ENCODE measurements at regions not wholly inside any gene's neighbourhood (a gene's known extent, or its start where the extent isn't known, plus 50 kb on each side); places are given as distances from the start of the nearest gene placed in this dataset.

DNA sequence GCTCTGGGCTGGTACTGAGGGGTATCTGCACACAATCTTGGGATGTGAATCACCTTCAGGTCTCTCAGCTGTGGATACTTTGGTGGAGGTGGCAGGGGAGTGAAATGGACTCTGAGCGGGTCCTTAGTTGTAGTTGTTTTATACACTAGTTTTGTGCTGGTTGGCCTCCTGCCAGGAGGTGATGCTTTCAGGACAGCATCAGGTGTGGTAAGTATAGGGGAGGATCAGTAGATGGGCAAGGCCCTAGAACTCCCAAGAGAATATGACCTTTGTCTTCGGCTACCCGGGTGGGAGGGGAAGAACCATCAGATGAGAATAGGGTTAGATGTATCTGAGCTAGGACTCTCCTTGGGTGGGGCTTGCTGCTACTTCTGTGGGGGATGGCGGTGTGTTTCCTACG, 2284.3 kb upstream of the PCDH20 start:
- DNase-seq: no peak

DNA sequence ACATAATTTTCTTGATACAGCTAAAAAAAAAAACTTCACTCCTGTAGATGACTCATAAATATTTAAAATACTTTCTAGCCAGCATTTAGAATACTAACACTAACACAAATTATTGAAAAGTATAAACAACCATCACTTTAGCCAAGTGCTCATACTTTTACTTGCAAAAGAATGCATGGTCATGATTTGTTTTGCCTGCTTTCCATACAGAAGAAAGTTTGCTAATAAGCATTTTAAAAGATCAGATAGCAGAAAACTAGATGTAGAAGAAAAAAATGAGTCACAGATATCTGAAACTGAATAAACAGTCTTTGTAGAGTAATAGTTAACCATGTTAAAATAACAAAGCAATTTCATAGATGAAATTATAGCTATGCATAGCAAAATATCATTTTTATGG, 2280.4 kb upstream of the PCDH20 start:
- DNase-seq: no peak

DNA sequence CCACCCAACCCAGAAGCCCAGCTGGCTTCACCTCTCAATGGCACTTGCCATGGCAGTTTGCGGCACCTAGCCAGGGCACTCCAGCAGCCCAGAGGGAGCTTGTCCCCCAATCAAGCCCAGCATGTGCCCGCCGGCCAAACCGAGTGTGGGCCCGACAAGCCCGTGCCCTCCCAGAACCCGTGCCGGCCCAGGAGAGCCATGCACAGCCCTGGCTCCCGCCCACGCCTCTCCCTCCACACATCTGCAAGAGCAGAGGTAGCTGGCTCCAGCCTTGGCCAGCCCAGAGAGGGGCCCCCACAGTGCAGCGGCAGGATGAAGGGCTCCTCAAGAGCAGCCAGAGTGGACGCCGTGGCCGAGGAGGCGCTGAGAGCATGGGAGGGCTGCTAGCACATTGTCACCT, 2278.0 kb upstream of the PCDH20 start:
- no peak for DNase-seq

DNA sequence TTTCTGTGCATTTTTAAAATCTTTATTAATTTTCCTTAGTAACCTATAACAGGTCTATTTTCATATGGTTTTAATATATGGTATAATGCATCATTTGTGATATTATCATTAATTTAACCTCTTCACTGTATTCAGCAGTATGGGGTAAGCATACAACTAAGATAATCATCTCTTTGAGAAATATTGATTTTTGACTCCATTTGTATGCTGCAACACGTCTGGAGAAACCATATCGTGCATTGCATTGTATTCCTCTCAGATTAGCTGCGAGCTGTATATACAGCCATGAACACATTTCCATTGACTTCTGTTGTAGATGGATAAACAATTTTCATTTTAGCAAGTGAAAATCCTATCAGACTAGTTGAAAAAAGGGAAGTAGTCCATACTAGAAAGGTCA, 2275.8 kb upstream of the PCDH20 start:
- DNase-seq: no peak

DNA sequence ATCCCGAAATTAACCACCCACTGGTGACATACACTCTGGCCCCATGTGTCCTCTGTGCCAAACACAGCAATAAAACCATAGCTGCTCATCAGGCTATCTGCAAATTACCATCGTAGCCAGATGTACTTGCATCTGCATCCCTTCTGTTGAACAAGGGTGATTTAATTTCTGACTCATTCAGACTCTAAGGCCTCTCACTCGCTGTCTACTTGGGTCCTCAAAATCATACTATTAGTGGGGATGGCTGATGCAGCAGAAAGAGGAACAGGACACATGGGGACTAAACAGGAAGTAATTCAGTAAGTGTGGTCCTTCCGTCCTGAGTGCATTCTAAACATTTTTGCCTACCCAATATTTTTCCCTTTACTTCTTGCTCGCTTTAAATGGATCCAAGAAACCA, 2275.0 kb upstream of the PCDH20 start:
- no peak for DNase-seq

DNA sequence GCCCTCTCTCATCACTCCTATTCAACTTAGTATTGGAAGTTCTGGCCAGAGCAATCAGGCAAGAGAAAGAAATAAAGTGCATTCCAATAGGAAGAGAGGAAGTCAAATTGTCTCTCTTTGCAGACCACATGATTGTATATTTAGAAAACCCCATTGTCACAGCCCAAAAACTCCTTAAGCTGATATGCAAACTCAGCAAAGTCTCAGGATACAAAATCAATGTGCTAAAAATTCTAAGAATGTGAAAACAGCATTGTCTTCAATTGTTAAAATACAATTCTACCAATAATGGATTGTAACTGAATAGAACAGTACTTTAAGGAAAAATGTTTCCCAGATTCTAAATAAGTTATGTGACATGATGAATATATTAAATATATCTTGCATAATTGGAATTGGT, 2269.2 kb upstream of the PCDH20 start:
- DNase-seq: no peak

DNA sequence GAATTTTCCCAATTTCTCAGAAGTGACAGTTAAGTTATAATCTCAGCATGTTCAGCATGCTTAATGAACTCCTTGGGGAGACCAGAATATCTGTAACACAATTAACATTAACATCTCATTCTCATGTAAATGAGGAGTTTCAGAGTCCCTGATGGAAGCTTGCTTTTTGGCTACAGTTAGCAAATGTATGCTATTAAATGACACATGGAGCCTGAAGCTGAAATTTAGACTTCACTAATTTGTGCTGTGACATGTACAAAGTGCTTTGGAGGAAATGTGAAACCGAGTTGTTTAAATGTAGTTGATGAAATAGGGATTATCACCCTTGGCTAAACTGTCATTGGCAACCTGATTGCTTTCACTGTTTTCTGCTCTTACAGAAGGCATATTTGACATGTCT, 2265.1 kb upstream of the PCDH20 start:
- DNase-seq: no peak

DNA sequence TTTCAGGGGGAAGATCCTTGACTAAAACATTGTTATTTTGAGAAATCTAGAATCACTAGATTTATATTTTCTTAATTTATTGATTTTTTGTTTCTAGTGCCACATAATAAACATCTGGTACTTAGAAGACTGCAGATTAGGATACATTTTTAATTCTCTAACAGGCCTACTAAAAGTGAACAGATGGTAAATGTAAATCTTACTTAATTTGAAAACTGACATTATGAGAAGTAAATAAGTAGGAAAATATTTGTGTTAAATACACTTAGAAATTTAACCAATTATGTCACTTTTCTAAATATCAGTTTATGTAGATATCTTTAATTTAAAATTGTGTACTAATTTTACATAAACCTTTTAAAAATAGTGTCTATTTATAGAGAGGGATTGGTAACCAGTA, 2255.6 kb upstream of the PCDH20 start:
- DNase-seq: no peak

DNA sequence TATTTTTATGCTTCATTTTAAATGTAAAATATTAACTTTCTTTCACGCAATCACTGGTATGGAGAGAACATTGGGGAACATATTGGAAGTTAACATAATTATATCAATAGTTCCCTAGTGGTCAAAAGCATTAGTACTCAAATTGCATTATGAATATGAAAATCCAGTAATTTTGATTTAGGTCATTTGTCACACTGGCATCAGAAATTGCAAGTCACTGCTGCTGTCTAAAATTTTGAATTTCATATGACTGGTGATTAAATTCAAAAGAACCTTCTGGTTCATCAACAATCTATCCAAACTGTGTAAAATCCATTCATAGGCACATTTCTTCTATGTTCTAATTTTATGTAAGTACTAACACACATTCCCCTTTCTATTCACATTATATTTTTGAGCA, 2235.7 kb upstream of the PCDH20 start:
- no peak for DNase-seq

DNA sequence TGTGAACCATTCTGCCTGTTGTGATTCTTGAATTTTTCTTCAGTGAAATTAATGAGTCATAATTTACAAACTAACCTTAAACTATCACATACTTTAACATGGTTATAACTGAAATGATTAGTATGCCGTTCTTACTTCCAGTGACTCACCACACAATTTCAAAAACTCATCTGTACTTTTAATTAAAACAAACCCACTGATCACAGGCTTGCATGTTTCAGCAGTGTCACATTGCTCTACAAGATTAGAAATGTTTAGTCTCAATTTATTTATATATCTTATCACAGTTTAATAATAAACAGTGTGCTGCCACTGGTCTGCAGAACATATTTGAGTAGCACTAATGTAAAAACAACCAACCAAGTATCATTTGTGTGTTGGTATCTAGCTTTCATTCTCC, 2227.9 kb upstream of the PCDH20 start:
- DNase-seq: no peak

DNA sequence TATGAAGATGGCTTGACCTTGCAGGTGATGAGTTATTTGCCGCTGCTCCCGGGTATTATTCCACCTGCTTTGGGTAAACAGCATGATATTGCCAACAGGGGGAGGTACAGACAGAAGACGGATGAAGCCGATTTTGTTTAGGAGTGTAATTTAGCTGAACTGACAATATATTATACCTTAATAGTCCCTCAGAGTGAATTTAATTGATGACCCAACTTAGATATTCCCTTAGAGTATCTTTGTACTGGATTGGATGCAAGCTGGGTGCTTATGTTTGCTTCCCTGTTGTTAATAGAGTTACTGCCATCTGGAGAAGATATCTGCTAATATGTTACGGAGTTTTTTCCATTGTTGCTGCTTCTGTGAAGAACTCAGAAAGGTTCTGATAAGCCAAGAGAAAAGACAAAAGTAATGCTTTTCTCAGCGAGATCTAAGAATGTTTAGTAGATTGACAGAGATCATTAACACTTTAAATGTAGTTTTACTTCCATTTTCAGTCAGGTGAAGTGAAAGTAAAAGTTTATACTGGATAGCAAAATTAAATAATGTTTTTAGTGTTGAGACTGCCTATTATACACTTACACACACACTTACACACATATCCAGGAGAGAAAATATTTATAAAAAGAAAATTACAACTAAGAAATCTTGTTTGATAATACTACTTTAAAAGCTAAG, 2220.8 kb upstream of the PCDH20 start:
- DNase-seq: peak; percentile 57 to 67

DNA sequence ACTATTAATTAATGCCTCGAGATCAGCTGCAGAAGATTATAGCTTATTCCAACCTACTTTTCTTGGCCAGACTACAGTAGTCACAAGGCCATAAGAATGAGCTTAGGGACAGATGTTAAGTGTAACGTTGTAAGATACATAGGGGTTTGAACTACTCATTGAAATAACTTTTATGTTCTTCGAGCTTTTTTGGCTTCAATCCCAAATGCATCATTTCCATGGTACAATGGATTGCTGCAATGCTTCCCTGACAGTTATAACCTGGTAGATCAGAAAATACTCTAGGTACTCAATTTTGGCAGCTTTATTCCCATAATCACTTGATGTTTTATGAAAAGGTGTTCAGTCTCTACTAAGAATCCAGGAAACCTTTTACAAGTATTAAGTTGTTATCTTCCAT, 2216.7 kb upstream of the PCDH20 start:
- DNase-seq: no peak

DNA sequence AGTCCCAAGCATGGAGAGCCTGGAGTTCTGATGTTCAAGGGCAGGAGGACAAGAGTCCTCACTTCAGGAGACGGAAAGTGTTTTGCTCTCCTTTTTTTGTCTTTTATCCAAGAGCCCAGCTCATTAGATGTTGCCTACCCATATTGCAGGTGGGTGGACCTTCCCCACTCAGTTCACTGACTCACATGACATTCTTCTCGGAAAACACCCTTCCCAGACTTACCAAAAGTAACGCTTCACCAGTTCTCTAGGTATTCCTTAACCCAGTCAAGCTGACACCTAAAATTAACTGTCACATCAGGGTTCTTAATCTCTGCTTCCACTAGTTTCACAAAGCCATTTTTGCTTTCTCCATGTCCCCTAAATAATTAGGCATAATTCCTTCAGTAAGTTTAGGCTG, 2215.4 kb upstream of the PCDH20 start:
- DNase-seq: no peak

DNA sequence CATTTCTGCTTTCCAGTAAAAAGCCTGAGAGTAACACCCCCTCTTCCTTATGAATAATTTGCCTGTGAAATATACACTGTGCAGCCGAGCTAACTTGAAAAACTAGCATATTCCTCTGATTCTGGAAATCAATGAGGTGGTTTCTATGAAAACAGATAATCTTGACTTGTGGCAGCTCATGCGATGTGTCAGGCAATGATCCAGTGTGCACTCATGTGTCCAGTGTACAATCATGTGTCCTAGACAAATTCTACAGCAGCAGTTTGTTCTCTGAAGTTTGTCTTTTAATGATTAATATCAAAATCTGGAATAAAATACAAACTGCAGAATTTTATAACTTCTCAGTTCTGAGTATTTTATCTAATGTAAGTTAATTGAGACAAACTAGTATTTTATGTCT, 2213.9 kb upstream of the PCDH20 start:
- no peak for DNase-seq

DNA sequence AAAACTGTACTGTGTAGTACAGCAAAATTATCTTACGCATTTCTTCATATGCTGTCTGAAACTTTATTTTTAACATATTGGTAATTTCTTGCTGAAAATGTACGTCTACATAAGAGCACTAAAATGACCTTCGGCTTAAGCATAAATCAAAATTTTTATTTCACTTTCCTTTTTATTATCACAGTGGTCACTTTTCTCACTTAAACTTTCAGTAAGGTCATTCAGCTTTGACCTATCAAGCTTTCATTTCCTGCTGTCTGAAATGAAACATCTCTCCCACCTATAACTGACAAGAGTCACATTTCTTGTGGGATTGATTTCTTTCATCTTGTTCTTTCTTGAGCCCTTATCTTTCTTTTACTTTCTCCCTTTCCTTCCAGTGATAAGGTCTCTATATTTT, 2212.7 kb upstream of the PCDH20 start:
- no peak for DNase-seq

DNA sequence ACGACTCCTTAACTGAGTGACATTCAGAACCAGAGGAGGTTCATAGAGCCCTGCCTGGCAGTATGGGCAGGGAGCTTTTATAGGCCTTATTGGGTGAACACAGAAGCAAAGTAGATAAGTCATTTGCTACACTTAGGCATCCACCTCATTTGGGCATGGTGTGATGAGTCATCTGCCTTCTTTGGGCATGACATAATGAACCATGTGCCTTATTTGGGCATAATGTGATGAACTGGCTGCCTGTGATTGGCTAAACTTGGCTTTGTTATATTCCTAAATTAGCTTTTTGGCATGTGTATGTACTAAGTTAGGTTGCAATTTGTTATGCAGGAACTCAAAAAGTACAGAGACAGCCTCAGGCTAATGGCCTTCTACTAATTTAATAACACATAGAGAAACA, 2210.2 kb upstream of the PCDH20 start:
- no peak for DNase-seq

DNA sequence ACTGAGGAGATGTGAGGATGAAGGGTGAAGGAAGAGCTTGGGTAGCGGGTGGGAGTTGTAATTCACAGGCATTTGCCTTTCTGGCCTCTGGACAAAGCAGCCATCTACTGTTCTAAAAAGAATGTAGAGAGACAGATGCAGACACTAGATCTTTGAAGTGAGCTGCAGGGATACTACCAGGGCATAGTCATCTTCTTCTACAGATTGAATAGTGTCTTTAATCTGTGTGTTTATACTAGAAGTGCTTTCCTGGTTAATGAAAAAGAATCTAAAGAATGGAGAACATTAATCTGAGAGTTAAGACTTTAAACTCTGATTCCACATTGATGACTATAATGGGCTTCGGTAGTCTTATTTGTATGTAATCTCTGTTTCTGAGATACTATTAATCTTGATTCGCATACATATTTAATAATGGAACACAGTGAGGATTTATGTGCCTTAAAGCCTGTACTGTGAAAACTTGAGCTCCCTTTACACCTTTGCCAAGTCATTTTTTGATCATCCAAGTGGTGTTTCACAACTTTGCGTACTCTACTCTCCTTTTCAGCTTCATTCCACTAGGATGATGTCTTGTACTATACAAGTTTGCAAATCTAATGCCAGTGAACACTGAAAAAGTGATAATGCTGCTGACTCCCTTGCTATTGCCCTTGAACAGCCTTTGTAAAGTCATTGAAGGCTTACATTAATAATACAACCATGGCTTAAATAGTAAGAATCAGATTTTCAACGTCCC, 2199.4 kb upstream of the PCDH20 start:
- DNase-seq: no peak

DNA sequence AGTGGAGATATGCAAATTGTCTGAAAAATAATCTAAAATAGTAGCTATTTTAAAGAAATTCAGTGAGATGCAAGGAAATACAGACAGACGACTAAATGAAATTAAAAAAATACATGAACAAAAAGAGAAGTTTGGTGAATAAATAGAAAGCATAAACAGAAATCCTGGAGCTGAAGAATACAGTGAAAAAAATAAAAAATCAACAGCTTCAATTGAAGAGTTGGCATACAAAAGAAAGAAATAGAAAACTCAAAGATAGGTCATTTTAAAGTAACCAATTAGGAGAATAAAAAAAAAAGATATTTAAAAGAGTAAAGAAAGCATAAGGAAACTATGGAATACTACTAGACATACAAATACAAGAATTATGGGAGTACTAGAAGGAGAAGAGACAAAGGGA, 2191.5 kb upstream of the PCDH20 start:
- no peak for DNase-seq

DNA sequence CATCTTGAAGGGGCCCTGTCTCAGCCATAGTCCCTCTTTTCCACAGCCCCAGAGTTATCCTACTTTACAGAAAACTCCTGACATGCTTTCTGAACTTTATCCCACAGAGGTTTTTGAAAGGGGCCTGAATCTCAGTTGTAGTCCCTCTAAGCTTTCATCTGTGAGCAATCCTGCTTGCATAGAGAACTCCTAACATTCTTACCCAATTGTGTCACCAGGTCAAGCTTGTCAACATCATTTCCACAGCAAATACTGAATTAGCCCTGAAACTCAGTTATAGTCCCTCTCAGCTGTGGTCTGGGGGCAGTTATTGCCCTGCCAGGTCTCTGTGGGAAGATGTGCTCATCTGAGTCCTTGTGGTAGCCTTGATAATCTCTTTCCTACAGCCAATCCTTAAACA, 2190.3 kb upstream of the PCDH20 start:
- DNase-seq: no peak

DNA sequence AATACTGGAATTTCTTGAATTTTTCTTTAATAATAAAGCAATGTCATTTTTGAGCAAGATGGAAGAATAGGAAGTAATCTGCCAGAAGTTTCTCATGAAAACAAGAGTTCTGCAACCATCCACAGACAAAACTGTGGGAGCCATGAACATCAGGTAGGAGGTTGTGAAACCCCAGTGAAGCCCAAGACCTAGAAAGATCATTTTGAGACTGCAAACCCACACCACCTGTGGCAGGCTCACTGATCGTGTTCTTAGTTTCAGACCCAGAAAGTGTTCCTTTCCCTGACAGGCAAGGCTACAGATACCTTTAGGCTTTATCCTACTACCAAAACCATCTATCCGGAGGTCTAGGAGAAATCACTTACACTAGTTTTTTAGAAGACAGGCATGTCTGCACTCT, 2189.8 kb upstream of the PCDH20 start:
- DNase-seq: no peak

DNA sequence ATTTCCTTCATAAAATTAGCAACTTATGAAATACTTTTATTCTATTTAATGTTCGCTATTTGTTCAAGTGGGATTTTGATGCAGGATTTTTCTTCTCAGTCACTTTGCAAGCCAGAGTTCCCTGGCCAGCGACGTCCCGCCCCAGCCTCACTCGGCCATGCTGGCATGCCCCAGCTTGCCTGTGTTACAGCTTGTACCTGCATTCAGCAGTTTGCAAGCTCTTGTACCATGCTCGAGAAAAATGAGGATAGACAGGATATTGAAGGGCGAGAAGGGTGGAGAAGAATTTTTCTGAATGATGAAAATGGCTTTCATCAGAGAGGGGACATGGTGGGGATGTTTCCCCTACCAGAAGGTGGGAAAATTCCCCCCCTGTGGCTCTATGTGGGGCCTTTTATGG, 2180.2 kb upstream of the PCDH20 start:
- no peak for DNase-seq

DNA sequence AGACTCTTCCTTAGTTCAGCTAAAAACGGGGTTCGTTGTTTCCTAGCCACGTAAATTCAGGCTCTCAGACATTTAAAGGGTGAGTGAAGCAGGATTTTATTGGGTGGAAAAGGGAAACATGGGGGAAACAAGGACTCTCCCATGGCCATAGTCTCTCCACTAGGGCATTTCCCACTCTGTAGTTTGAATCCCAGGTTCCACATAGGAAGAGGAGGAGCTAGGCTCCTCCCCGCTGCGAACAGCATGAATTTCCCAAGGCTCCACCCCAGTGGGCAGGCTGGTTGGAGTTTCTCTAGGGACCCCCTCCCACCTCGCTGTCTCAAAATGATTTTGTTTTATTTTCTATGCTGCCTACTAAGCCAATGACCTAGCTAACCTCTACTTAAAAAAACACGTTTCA, 2170.8 kb upstream of the PCDH20 start:
- no peak for DNase-seq

DNA sequence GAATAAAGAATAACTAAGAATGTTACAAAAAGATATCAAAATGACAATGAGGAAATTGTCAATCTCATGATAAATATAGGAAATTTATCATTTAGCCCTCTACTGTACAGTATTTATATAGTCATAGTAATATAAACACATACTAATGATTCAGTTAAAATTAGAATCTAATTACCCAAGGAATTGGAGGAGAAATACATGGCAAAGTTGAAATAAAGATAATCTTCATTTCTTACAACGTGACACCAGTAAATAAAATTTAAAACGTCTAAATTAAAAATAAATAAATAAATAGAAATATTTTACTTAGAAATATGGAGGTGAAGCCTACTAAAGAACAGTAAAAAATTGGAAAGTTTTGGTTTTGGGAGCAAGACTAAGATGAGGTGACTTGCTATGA, 2163.1 kb upstream of the PCDH20 start:
- no peak for DNase-seq

DNA sequence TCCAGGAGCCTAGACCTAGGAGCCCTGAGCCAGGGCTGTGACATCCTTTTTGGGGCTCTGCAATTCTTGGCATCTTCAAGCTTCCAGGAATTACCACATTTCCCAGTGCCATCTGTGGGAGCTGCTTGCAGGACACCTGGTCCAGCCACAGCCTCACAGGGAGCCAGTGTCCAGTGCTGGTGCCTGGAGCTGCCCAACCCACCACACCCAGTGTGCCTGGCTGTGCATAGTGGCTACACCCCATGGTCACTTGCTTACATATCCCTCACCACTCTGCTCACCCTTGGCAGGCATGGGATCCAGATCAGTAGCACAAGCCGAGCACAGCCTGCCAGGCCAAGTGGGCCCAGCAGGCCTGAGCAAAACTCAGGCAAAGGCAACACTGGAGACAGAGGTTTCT, 2151.4 kb upstream of the PCDH20 start:
- DNase-seq: no peak

DNA sequence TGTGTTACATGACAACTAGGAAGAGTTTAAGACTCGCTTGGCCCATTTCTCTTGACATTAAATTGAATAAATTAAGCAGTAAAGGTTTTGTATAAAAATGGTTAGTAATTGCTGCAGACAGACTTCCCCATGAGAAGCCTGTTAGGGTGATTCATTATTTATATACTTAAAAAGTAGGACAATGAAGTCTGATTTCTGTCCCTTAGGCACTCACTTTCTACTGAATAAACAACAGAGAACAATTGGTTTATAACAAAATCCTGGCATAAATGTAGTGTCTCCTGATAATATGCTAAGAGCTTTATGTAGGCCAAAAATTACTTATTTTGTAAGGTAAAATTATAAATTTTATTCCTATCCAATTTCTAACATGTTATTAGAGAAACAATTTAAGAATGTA, 2138.5 kb upstream of the PCDH20 start:
- DNase-seq: no peak

Measured in NCI-H1930 (cell line).